ENCODE measurements at regions not wholly inside any gene's neighbourhood (a gene's known extent, or its start where the extent isn't known, plus 50 kb on each side); places are given as distances from the start of the nearest gene placed in this dataset.

- no peaks in the 10 kb centered on the region for H4K20me1 ChIP-seq (replicated peaks; ENCODE audit: control insufficient read depth, extremely low read depth, insufficient read depth, low read length)
- no peak overlapping the region for H3K4me3 ChIP-seq (replicated peaks in 1 of 3; ENCODE audit: insufficient read depth in 1 of 3, low read depth in 1 of 3, low read length in 3 of 3)
- POLR2A ChIA-PET = no interaction called here
- no peaks in the 10 kb centered on the region for H3K9me1 ChIP-seq (replicated peaks; ENCODE audit: control insufficient read depth, extremely low read depth, insufficient read depth, low read length)
- no peaks in the 10 kb centered on the region for H3K9me3 ChIP-seq (replicated peaks; ENCODE audit: control insufficient read depth, insufficient read depth, low read length)
- BruUV-seq (replicated peaks) = no TSS peak
- CTCF ChIA-PET = no interaction called here
- no peaks in the 10 kb centered on the region for H3K79me2 ChIP-seq (ENCODE audit: control insufficient read depth, insufficient read depth, low read length)
- no peak for DNase-seq (ENCODE audit: low read depth, low spot score)
- H3K4me2 ChIP-seq (ENCODE audit: insufficient read depth, low read length) = no peak overlapping the region
- dilution Hi-C loops (cut with MboI; ENCODE audit: extremely low pct_ligation_motif_present, low sequenced_read_pairs) (no loop called here), intact Hi-C loops (cut with micrococcal nuclease) (no loop called here)
- no peak for TF ChIP-seq GATA2 (IDR thresholded peaks at IDR 0.05; ENCODE audit: insufficient read depth, insufficient read length, low read depth, low read length)
- TF ChIP-seq FOS (IDR thresholded peaks at IDR 0.05; ENCODE audit: borderline replicate concordance, insufficient read depth, low read length) = no peak
- no peak for TF ChIP-seq POLR2AphosphoS5 (IDR thresholded peaks at IDR 0.05; ENCODE audit: insufficient read depth, low read depth, low read length)
- no peak for TF ChIP-seq MYC (IDR thresholded peaks at IDR 0.05; ENCODE audit: low read depth, low read length)
- TF ChIP-seq POLR2A (IDR thresholded peaks at IDR 0.05; ENCODE audit: low read depth, low read length) = no peak
- no peak for TF ChIP-seq MAX (IDR thresholded peaks at IDR 0.05; ENCODE audit: insufficient read depth, insufficient read length)
- TF ChIP-seq, protein P1, sequence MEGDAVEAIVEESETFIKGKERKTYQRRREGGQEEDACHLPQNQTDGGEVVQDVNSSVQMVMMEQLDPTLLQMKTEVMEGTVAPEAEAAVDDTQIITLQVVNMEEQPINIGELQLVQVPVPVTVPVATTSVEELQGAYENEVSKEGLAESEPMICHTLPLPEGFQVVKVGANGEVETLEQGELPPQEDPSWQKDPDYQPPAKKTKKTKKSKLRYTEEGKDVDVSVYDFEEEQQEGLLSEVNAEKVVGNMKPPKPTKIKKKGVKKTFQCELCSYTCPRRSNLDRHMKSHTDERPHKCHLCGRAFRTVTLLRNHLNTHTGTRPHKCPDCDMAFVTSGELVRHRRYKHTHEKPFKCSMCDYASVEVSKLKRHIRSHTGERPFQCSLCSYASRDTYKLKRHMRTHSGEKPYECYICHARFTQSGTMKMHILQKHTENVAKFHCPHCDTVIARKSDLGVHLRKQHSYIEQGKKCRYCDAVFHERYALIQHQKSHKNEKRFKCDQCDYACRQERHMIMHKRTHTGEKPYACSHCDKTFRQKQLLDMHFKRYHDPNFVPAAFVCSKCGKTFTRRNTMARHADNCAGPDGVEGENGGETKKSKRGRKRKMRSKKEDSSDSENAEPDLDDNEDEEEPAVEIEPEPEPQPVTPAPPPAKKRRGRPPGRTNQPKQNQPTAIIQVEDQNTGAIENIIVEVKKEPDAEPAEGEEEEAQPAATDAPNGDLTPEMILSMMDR (IDR thresholded peaks at IDR 0.05; ENCODE audit: extremely low read depth in 1 of 2, insufficient read depth in 1 of 2, low read depth in 1 of 2, low read length in 2 of 2) = no peak
- TF ChIP-seq EZH2 (IDR thresholded peaks at IDR 0.05; ENCODE audit: borderline replicate concordance, low read depth, low read length, severe bottlenecking) = no peak
- no peak for TF ChIP-seq JUN (IDR thresholded peaks at IDR 0.05; ENCODE audit: borderline replicate concordance, insufficient read depth, insufficient read length, low read depth)
- H2AFZ ChIP-seq (ENCODE audit: low read depth, low read length) = no peak overlapping the region
- no peaks in the 10 kb centered on the region for H3K36me3 ChIP-seq (ENCODE audit: control insufficient read depth in 2 of 2, extremely low read depth in 1 of 2, insufficient read depth in 2 of 2, low read length in 2 of 2)
- no peak overlapping the region for H3K9ac ChIP-seq (replicated peaks; ENCODE audit: extremely low read depth, insufficient read depth, low read length)
- H3K27ac ChIP-seq (ENCODE audit: insufficient read depth, low read depth, low read length) = no peak overlapping the region
- H3K27me3 ChIP-seq (ENCODE audit: control insufficient read depth in 2 of 2, insufficient read depth in 2 of 2, low read length in 2 of 2) = peaks cover 3 to 5% of the 10 kb centered on the region in 2 experiments
- FAIRE-seq = no peak
- no peaks in the 10 kb centered on the region for H3K4me1 ChIP-seq (ENCODE audit: control insufficient read depth, extremely low read depth, insufficient read depth, low read length)
Observed at GRCh38 chr21:39057121-39057520, 126.1 kb downstream of the PSMG1 start.

Data from endothelial cell of umbilical vein (primary cell).